NCI-H510A (cell line): ENCODE measurements at regions not wholly inside any gene's neighbourhood (a gene's known extent, or its start where the extent isn't known, plus 50 kb on each side); places are given as distances from the start of the nearest gene placed in this dataset.
"Not testable (repeated sequence)": the region's sequence is repeated elsewhere in the genome, so short reads cannot be mapped to it uniquely, and the experiment has no call there.

ENCODE experiments used
- DNase-seq: peaks from one replicate; lab custom pipeline; 2025; lab: John Stamatoyannopoulos, UW

GRCh38 chr2:149703281-149703680 lies 115.7 kb upstream of the MMADHC start:
- DNase-seq: no peak

- no peak for DNase-seq
These were observed 115.0 kb upstream of the MMADHC start for GRCh38 chr2:149702571-149702970.

GRCh38 chr2:149701241-149701640 lies 113.7 kb upstream of the MMADHC start:
- no peak for DNase-seq

- no peak for DNase-seq
These were observed 105.4 kb upstream of the MMADHC start for GRCh38 chr2:149692961-149693396.

GRCh38 chr2:149690825-149691224 lies 103.2 kb upstream of the MMADHC start:
- no peak for DNase-seq

GRCh38 chr2:149687052-149687427 lies 99.5 kb upstream of the MMADHC start:
- no peak for DNase-seq

- DNase-seq: no peak
These were observed 98.8 kb upstream of the MMADHC start for GRCh38 chr2:149686136-149687051.

GRCh38 chr2:149685401-149685800 lies 97.8 kb upstream of the MMADHC start:
- not testable (repeated sequence) for DNase-seq

- DNase-seq: no peak
These were observed 91.7 kb upstream of the MMADHC start for GRCh38 chr2:149679286-149679685.

GRCh38 chr2:149677416-149677815 lies 89.8 kb upstream of the MMADHC start:
- DNase-seq: no peak

- no peak for DNase-seq
These were observed 82.5 kb upstream of the MMADHC start for GRCh38 chr2:149670086-149670485.

GRCh38 chr2:149666809-149667320 lies 79.3 kb upstream of the MMADHC start:
- no peak for DNase-seq

- DNase-seq: no peak
These were observed 77.3 kb upstream of the MMADHC start for GRCh38 chr2:149664896-149665295.

GRCh38 chr2:149662556-149662955 lies 75.0 kb upstream of the MMADHC start:
- DNase-seq: no peak

GRCh38 chr2:149661844-149662243 lies 74.3 kb upstream of the MMADHC start:
- no peak for DNase-seq

GRCh38 chr2:149658553-149658952 lies 71.0 kb upstream of the MMADHC start:
- no peak for DNase-seq

GRCh38 chr2:149657401-149658040 lies 69.9 kb upstream of the MMADHC start:
- no peak for DNase-seq

GRCh38 chr2:149656996-149657395 lies 69.4 kb upstream of the MMADHC start:
- no peak for DNase-seq

- DNase-seq: no peak
These were observed 66.4 kb upstream of the MMADHC start for GRCh38 chr2:149653831-149654445.

- DNase-seq: no peak
These were observed 65.4 kb upstream of the MMADHC start for GRCh38 chr2:149652926-149653325.

GRCh38 chr2:149652526-149652925 lies 65.0 kb upstream of the MMADHC start:
- DNase-seq: no peak

GRCh38 chr2:149651229-149651628 lies 63.7 kb upstream of the MMADHC start:
- DNase-seq: no peak

- no peak for DNase-seq
These were observed 62.4 kb upstream of the MMADHC start for GRCh38 chr2:149650006-149650405.
